ENCODE measurements at regions not wholly inside any gene's neighbourhood (a gene's known extent, or its start where the extent isn't known, plus 50 kb on each side); places are given as distances from the start of the nearest gene placed in this dataset.

DNA sequence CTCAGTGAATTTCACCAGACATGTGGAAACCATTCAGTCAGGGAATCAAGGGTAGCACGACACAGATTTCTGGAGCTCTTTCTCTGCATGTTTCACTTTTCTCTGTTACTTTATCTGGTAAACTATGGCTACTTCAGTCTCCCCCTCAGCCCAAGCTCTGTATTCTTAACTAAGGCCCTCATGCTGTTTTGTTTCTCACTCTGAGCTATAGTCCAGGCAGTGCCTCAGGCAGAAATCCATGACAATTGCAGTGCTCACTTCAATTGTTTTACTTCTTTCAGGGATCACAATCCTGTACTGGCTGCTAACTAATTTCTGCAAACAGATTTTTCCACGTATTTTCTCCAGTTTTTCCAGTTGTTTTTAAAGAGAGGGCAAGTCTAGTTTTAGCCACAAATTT lies 1599.9 kb upstream of the LRRTM3 start:
- no peak overlapping the region for H3K4me3 ChIP-seq (ENCODE audit: low read depth, low read length)
- TF ChIP-seq, protein P1, sequence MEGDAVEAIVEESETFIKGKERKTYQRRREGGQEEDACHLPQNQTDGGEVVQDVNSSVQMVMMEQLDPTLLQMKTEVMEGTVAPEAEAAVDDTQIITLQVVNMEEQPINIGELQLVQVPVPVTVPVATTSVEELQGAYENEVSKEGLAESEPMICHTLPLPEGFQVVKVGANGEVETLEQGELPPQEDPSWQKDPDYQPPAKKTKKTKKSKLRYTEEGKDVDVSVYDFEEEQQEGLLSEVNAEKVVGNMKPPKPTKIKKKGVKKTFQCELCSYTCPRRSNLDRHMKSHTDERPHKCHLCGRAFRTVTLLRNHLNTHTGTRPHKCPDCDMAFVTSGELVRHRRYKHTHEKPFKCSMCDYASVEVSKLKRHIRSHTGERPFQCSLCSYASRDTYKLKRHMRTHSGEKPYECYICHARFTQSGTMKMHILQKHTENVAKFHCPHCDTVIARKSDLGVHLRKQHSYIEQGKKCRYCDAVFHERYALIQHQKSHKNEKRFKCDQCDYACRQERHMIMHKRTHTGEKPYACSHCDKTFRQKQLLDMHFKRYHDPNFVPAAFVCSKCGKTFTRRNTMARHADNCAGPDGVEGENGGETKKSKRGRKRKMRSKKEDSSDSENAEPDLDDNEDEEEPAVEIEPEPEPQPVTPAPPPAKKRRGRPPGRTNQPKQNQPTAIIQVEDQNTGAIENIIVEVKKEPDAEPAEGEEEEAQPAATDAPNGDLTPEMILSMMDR (conservative IDR thresholded peaks at IDR 0.05; ENCODE audit: low read depth, low read length), result no peak
- no peak for DNase-seq (ENCODE audit: low read depth)

DNA sequence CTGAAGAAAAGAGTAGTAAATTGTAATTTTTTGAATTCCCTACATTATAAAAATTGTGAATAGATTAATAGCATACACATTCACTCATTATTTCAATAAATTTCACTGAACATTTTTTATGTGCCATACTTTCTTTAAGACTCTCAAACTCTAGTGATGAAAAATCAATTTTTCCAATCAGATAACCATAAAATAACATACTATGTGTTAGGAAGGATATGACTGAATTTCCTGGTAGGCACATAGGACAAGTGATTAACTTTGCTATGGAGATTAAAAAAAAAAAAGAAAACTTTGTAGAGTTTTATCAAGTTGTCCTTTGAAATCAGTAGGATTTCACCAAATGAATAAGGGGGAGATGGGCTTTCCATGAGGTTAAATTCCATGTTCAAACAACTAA lies 1597.3 kb upstream of the LRRTM3 start:
- TF ChIP-seq, protein P1 (conservative IDR thresholded peaks at IDR 0.05; ENCODE audit: low read depth, low read length), result no peak
- no peak overlapping the region for H3K4me3 ChIP-seq (ENCODE audit: low read depth, low read length)
- DNase-seq (ENCODE audit: low read depth), result no peak

DNA sequence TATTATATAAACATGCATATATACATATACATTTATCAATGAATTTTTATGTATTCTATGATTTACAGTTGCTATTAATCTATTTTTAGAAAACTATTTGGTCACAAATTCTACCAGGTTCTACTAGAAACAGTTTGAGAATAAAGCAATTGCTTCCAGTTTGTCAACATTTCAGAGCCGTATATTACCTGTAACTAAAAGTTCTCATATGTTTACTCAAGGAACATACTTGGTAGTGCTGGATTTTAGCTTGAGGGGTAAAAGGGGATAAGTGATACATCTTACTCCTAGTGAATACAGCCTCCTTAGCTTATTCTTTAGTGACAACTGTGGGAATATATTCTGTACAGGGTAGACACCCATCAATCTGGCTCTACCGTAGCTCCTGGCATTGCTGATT lies 1590.5 kb upstream of the LRRTM3 start:
- H3K4me3 ChIP-seq (ENCODE audit: low read depth, low read length), result no peak overlapping the region
- TF ChIP-seq, protein P1 (conservative IDR thresholded peaks at IDR 0.05; ENCODE audit: low read depth, low read length), result no peak
- no peak for DNase-seq (ENCODE audit: low read depth)

DNA sequence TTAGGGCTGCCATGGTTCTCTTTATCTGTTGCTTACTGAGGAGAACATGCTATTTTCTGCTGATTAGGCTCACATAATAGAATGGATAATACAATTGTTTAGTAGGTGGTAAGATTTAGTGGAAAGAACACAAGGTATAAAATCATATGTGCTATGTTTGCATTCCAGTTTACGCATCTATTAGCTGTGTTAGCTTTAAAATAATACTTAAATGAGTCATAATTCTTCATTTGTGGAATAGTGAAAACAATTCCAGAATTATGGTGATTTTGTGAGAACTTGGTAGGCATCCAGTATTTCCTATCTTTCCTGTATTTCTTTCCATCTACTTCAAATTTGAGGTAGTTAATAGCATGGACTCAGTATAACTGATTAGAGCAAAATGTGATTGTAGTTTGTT lies 1585.5 kb upstream of the LRRTM3 start:
- TF ChIP-seq, protein P1 (conservative IDR thresholded peaks at IDR 0.05; ENCODE audit: low read depth, low read length), result no peak
- H3K4me3 ChIP-seq (ENCODE audit: low read depth, low read length), result no peak overlapping the region
- DNase-seq (ENCODE audit: low read depth), result no peak

DNA sequence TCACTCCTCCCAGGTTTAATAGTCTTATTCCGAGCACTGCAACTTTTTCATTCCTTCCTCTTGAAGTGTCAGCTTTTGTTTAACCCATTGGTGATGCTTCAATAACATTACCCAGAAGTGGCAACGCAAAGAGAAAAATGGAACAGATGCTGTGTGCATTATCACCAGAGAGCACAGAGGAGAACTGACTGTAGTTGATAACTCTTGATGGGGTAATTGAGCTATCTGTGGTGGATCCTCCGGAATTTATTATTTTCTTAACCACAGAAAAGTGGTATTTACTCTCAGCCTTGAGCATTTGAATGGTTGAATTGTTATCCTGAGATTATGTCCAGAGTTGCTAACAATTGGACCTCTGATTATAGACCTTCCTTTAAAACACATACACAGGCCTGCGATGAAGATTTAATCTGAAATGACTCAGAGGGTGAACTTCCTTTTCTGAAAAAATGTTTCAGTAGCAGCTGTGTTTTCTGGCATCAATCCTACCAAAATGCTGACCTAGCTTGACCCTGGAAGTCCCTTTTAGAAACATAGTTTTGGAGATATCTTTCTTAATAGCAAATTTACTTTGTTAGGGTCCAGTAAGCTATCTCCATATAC lies 1584.4 kb upstream of the LRRTM3 start:
- TF ChIP-seq, protein P1 (conservative IDR thresholded peaks at IDR 0.05; ENCODE audit: low read depth, low read length), result no peak
- no peak for DNase-seq (ENCODE audit: low read depth)
- no peak overlapping the region for H3K4me3 ChIP-seq (ENCODE audit: low read depth, low read length)

DNA sequence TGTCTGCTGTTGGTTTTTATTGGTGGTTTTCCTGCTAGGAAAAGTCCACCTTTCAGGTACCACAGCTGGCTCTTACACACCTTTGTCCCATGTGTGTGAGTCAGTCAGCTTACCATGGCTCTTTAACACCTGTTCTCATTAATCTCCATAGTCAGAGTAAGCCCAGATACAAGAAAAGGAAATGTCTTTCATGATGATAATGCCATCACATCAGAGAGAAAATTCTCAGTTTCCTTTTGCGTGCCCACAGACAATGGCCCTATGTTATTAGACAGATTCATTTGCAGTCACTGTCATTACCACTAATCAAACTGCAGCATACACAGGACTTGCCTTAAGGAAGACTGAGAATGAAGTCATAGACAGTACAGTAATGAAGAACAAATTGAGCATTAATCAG lies 1583.6 kb upstream of the LRRTM3 start:
- H3K4me3 ChIP-seq (ENCODE audit: low read depth, low read length), result no peak overlapping the region
- TF ChIP-seq, protein P1 (conservative IDR thresholded peaks at IDR 0.05; ENCODE audit: low read depth, low read length), result no peak
- no peak for DNase-seq (ENCODE audit: low read depth)

DNA sequence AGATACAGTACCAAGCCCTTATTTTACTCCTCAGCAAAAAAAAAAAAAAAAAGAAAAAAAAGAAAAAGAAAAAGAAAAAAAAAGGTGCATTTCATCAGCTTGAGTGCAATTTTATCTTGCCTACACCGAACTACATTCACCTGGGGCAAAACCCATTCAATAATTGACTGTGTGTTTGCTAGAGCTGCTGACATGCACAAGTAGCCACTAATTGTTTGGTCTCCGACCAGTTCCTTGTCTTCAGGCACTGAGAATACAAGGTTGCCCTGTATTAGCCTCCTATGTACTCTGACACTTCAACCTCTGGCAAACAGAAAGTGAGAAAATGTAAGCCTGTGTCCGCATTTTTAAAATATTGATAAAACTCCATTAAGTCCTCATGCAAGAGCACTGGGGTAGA lies 1579.4 kb upstream of the LRRTM3 start:
- no peak for DNase-seq (ENCODE audit: low read depth)
- no peak overlapping the region for H3K4me3 ChIP-seq (ENCODE audit: low read depth, low read length)
- TF ChIP-seq, protein P1 (conservative IDR thresholded peaks at IDR 0.05; ENCODE audit: low read depth, low read length), result no peak

Measured in epithelial cell of proximal tubule (primary cell).